Activated naive CD8-positive, alpha-beta T cell (primary cell): ENCODE measurements at regions not wholly inside any gene's neighbourhood (a gene's known extent, or its start where the extent isn't known, plus 50 kb on each side); places are given as distances from the start of the nearest gene placed in this dataset.

ENCODE experiments used
- H3K27ac Mint-ChIP-seq: one replicate; pipeline ENCODE4 v1.8.0; 2021; ENCODE audit warnings: mixed read lengths
- H3K27me3 Mint-ChIP-seq: one replicate; pipeline ENCODE4 v1.8.0; 2021; ENCODE audit warnings: mixed read lengths
- H3K36me3 Mint-ChIP-seq: one replicate; pipeline ENCODE4 v1.8.0; 2021; ENCODE audit warnings: mixed read lengths
- H3K4me1 Mint-ChIP-seq: one replicate; pipeline ENCODE4 v1.8.0; 2021; ENCODE audit warnings: low read depth, mixed read lengths
- H3K4me3 Mint-ChIP-seq: one replicate; pipeline ENCODE4 v1.8.0; 2021; ENCODE audit warnings: mild to moderate bottlenecking, mixed read lengths
- H3K9me3 Mint-ChIP-seq: one replicate; pipeline ENCODE4 v1.8.0; 2021; ENCODE audit warnings: low read depth, mixed read lengths

- no peaks in the 10 kb centered on the region for H3K36me3 Mint-ChIP-seq
- no peaks in the 10 kb centered on the region for H3K9me3 Mint-ChIP-seq
- H3K4me1 Mint-ChIP-seq, result peaks cover 14% of the 10 kb centered on the region
- H3K4me3 Mint-ChIP-seq, result no peak overlapping the region
- H3K27ac Mint-ChIP-seq, result no peak overlapping the region
- H3K27me3 Mint-ChIP-seq, result no peaks in the 10 kb centered on the region
Measured at GRCh38 chr3:30292192-30292893, 314.1 kb upstream of the TGFBR2 start.

DNA sequence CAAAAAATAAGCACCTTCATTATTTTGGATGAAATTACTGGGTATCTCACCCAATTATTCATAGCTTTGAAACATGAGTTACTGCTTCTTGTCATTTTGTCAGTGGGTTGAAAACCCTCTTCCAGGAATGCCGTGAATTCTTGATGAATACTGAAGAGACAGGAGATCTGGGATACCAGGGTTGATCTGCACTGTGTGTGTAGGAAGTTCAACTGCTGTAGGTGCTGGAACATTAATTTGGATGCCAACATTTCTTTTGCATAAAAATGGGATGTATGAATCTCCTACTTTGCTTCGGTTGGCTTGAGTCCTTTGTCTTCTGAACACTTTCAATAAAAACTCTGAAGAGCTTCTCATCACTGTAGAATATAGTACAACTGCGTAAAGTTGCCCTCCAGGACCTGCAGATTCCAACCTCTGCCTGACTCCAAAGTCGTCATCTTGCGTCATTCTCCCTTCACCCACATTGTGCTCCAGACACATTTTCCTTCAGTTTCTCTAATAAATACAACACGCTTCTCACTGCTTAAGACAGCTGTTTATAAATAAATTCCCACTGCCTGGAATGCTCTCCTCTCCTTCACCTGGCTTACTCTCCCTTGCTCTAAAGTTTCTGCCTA lies 312.7 kb upstream of the TGFBR2 start:
- Mint-ChIP-seq H3K4me3 (no peak overlapping the region), H3K4me1 (peaks cover 14% of the 10 kb centered on the region), H3K27me3 (no peaks in the 10 kb centered on the region), H3K9me3 (no peaks in the 10 kb centered on the region), H3K27ac (no peak overlapping the region), H3K36me3 (no peaks in the 10 kb centered on the region)

DNA sequence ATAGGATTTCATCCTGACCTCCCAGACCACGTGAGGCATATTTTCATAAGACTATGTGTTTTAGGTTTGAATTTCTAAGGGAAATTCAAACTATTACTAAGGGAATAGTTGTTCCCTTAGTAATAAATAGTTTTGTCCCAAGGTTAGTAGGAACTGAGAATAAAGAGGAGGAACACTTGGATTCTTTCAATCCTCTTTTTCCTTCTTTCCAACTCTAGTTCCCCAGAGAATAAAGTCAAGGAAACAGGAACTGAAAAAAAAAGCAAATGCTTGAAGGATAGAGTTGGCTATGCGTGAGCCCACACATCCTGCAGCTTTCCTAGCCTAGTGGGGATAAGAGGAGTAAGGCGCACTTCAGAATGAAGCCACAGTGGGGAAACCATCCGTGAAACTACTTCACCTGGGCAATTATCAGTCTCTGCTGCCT lies 312.1 kb upstream of the TGFBR2 start:
- no peaks in the 10 kb centered on the region for H3K27me3 Mint-ChIP-seq
- no peak overlapping the region for H3K4me3 Mint-ChIP-seq
- peaks cover 10% of the 10 kb centered on the region for H3K4me1 Mint-ChIP-seq
- no peaks in the 10 kb centered on the region for H3K36me3 Mint-ChIP-seq
- H3K9me3 Mint-ChIP-seq, result no peaks in the 10 kb centered on the region
- H3K27ac Mint-ChIP-seq, result no peak overlapping the region

- H3K27me3 Mint-ChIP-seq, result no peaks in the 10 kb centered on the region
- H3K4me1 Mint-ChIP-seq, result peaks cover 11% of the 10 kb centered on the region
- no peak overlapping the region for H3K27ac Mint-ChIP-seq
- no peaks in the 10 kb centered on the region for H3K36me3 Mint-ChIP-seq
- no peaks in the 10 kb centered on the region for H3K9me3 Mint-ChIP-seq
- no peak overlapping the region for H3K4me3 Mint-ChIP-seq
Measured at GRCh38 chr3:30297112-30297511, 309.3 kb upstream of the TGFBR2 start.

- peaks cover 10% of the 10 kb centered on the region for H3K4me1 Mint-ChIP-seq
- peaks cover 3% of the 10 kb centered on the region for H3K36me3 Mint-ChIP-seq
- peaks cover 3% of the 10 kb centered on the region for H3K9me3 Mint-ChIP-seq
- H3K27me3 Mint-ChIP-seq, result no peaks in the 10 kb centered on the region
- H3K27ac Mint-ChIP-seq, result no peak overlapping the region
- H3K4me3 Mint-ChIP-seq, result no peak overlapping the region
Measured at GRCh38 chr3:30299674-30300385, 306.6 kb upstream of the TGFBR2 start.

GRCh38 chr3:30300809-30301208 lies 305.6 kb upstream of the TGFBR2 start:
- peaks cover 10% of the 10 kb centered on the region for H3K4me1 Mint-ChIP-seq
- H3K27ac Mint-ChIP-seq, result no peak overlapping the region
- H3K27me3 Mint-ChIP-seq, result no peaks in the 10 kb centered on the region
- peaks cover 3% of the 10 kb centered on the region for H3K9me3 Mint-ChIP-seq
- peaks cover 5% of the 10 kb centered on the region for H3K36me3 Mint-ChIP-seq
- no peak overlapping the region for H3K4me3 Mint-ChIP-seq

- H3K4me3 Mint-ChIP-seq, result no peak overlapping the region
- peaks cover 10% of the 10 kb centered on the region for H3K4me1 Mint-ChIP-seq
- H3K36me3 Mint-ChIP-seq, result peaks cover 10% of the 10 kb centered on the region
- no peak overlapping the region for H3K27ac Mint-ChIP-seq
- H3K9me3 Mint-ChIP-seq, result peaks cover 8% of the 10 kb centered on the region
- H3K27me3 Mint-ChIP-seq, result no peaks in the 10 kb centered on the region
Measured at GRCh38 chr3:30302027-30302426, 304.4 kb upstream of the TGFBR2 start.

DNA sequence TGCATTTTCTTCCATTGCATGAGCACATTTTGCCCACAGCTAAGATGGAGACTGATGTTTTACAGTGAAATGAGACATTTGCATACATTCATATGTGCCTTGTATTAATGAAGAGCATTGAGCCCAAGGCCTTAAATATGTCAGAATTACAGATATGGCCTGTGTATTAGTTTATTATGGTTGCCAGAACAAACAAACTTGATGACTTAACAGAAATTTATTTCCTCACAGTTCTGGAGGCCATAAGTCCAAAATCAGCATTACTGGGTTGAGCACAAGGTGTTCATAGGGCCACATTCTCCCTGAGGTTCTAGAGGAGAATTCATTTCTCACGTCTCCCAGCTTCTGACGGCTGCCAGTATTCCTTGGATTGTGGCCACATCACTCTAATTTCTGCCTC lies 302.6 kb upstream of the TGFBR2 start:
- H3K27me3 Mint-ChIP-seq, result no peaks in the 10 kb centered on the region
- H3K27ac Mint-ChIP-seq, result no peak overlapping the region
- H3K9me3 Mint-ChIP-seq, result peaks cover 8% of the 10 kb centered on the region
- H3K4me3 Mint-ChIP-seq, result no peak overlapping the region
- H3K36me3 Mint-ChIP-seq, result peaks cover 10% of the 10 kb centered on the region
- peaks cover 10% of the 10 kb centered on the region for H3K4me1 Mint-ChIP-seq

- Mint-ChIP-seq H3K27ac (no peak overlapping the region), H3K27me3 (no peaks in the 10 kb centered on the region), H3K36me3 (peaks cover 10% of the 10 kb centered on the region), H3K9me3 (peaks cover 8% of the 10 kb centered on the region), H3K4me3 (no peak overlapping the region), H3K4me1 (peaks cover 3% of the 10 kb centered on the region)
Measured at GRCh38 chr3:30305021-30305420, 301.4 kb upstream of the TGFBR2 start.

GRCh38 chr3:30306896-30307295 lies 299.5 kb upstream of the TGFBR2 start:
- Mint-ChIP-seq H3K9me3 (peaks cover 8% of the 10 kb centered on the region), H3K36me3 (peaks cover 10% of the 10 kb centered on the region), H3K4me1 (peaks cover 2% of the 10 kb centered on the region), H3K27ac (no peak overlapping the region), H3K4me3 (no peak overlapping the region), H3K27me3 (no peaks in the 10 kb centered on the region)

- Mint-ChIP-seq H3K9me3 (peaks cover 8% of the 10 kb centered on the region), H3K4me3 (no peak overlapping the region), H3K27me3 (no peaks in the 10 kb centered on the region), H3K36me3 (peaks cover 10% of the 10 kb centered on the region), H3K27ac (no peak overlapping the region), H3K4me1 (peaks cover 2% of the 10 kb centered on the region)
Measured at GRCh38 chr3:30307372-30307950, 298.9 kb upstream of the TGFBR2 start.

GRCh38 chr3:30308131-30308530 lies 298.3 kb upstream of the TGFBR2 start:
- peaks cover 8% of the 10 kb centered on the region for H3K9me3 Mint-ChIP-seq

GRCh38 chr3:30309961-30310954 lies 296.1 kb upstream of the TGFBR2 start:
- peaks cover 7% of the 10 kb centered on the region for H3K36me3 Mint-ChIP-seq
- peaks cover 5% of the 10 kb centered on the region for H3K9me3 Mint-ChIP-seq
- no peak overlapping the region for H3K4me3 Mint-ChIP-seq
- H3K27ac Mint-ChIP-seq, result no peak overlapping the region
- no peaks in the 10 kb centered on the region for H3K27me3 Mint-ChIP-seq
- peaks cover 3% of the 10 kb centered on the region for H3K4me1 Mint-ChIP-seq

More at GRCh38 chr3:30308131-30308530, 298.3 kb upstream of the TGFBR2 start:
- Mint-ChIP-seq H3K4me3 (no peak overlapping the region), H3K4me1 (peaks cover 2% of the 10 kb centered on the region), H3K27ac (no peak overlapping the region), H3K36me3 (peaks cover 10% of the 10 kb centered on the region), H3K27me3 (no peaks in the 10 kb centered on the region)

- Mint-ChIP-seq H3K4me3 (no peak overlapping the region), H3K36me3 (no peaks in the 10 kb centered on the region), H3K27ac (no peak overlapping the region), H3K27me3 (no peaks in the 10 kb centered on the region), H3K9me3 (no peaks in the 10 kb centered on the region), H3K4me1 (peaks cover 10% of the 10 kb centered on the region)
Measured at GRCh38 chr3:30311781-30312180, 294.6 kb upstream of the TGFBR2 start.
